Common myeloid progenitor, CD34-positive (primary cell): ENCODE measurements at regions not wholly inside any gene's neighbourhood (a gene's known extent, or its start where the extent isn't known, plus 50 kb on each side); places are given as distances from the start of the nearest gene placed in this dataset.

Experiments
- CTCF ChIA-PET: fragments of 350-600 bp; sonication (Branson Sonifier 250); formaldehyde crosslinking; loops from one replicate; lab custom pipeline; 2021; ENCODE audit warnings: antibody characterized with exemption; lab: Charles Lee
- POLR2A ChIA-PET: fragments of 350-600 bp; sonication (Branson Sonifier 250); formaldehyde crosslinking; loops from one replicate; lab custom pipeline; 2021; ENCODE audit warnings: antibody characterized with exemption; lab: Charles Lee
- DNase-seq, 3 donors: peaks; one replicate each; pipeline versions ENCODE4 v3.0.0 to v3.0.0-alpha.2; 2013
- H3K27ac ChIP-seq, 2 experiments: 1 replicate in 1 of 2; 2 replicates in 1 of 2; pipeline ENCODE4 v1.7.0; 2013; ENCODE audit warnings: inconsistent platforms in 2 of 2, low read length in 2 of 2, mild to moderate bottlenecking in 2 of 2, low read depth in 1 of 2, moderate library complexity in 1 of 2; ENCODE audit not compliant: severe bottlenecking in 2 of 2, insufficient read depth in 1 of 2, poor library complexity in 1 of 2
- H3K27me3 ChIP-seq, 5 experiments: replicated peaks in 2 of 5; 1 replicate in 3 of 5; 2 replicates in 2 of 5; pipeline versions ENCODE4 v1.6.1 to v1.7.0; 2013; ENCODE audit warnings: low read length in 4 of 5, mild to moderate bottlenecking in 2 of 5, moderate library complexity in 2 of 5, inconsistent platforms in 1 of 5; ENCODE audit not compliant: insufficient read depth in 5 of 5, control insufficient read depth in 4 of 5
- H3K36me3 ChIP-seq, 4 experiments: 1 replicate in 2 of 4; 2 replicates in 2 of 4; pipeline versions ENCODE4 v1.6.1 to v1.7.0; 2013; ENCODE audit warnings: low read length in 3 of 4, control low read depth in 1 of 4, mild to moderate bottlenecking in 1 of 4; ENCODE audit not compliant: control insufficient read depth in 4 of 4, insufficient read depth in 4 of 4
- H3K4me1 ChIP-seq, 4 experiments: 1 replicate in 3 of 4; 2 replicates in 1 of 4; pipeline versions ENCODE4 v1.6.1 to v1.7.1; 2013; ENCODE audit warnings: low read length in 3 of 4, mild to moderate bottlenecking in 3 of 4, control low read depth in 1 of 4, inconsistent platforms in 1 of 4, moderate library complexity in 1 of 4; ENCODE audit not compliant: control insufficient read depth in 4 of 4, insufficient read depth in 4 of 4; ENCODE audit errors: control extremely low read depth in 1 of 4
- H3K4me3 ChIP-seq, 7 experiments: 1 replicate in 4 of 7; 2 replicates in 3 of 7; pipeline versions ENCODE4 v1.5.1 to v1.7.0; 2013; ENCODE audit warnings: mild to moderate bottlenecking in 7 of 7, low read length in 6 of 7, moderate library complexity in 6 of 7, inconsistent platforms in 2 of 7, low read depth in 2 of 7, control low read depth in 1 of 7; ENCODE audit not compliant: insufficient read depth in 4 of 7, control insufficient read depth in 1 of 7; ENCODE audit errors: extremely low read depth in 1 of 7
- H3K9me3 ChIP-seq, 5 experiments: 1 replicate in 4 of 5; 2 replicates in 1 of 5; pipeline versions ENCODE4 v1.6.1 to v1.7.1; 2013; ENCODE audit warnings: low read length in 4 of 5, mild to moderate bottlenecking in 2 of 5, inconsistent platforms in 1 of 5, low read depth in 1 of 5, moderate library complexity in 1 of 5; ENCODE audit not compliant: control insufficient read depth in 4 of 5, insufficient read depth in 2 of 5; ENCODE audit errors: control extremely low read depth in 1 of 5
- WGBS: methylation state at CpG from one replicate; pipeline ENCODE4 v1.1.5; 2013; ENCODE audit not compliant: insufficient coverage; 5-methylcytosine and 5-hydroxymethylcytosine counted together

DNA sequence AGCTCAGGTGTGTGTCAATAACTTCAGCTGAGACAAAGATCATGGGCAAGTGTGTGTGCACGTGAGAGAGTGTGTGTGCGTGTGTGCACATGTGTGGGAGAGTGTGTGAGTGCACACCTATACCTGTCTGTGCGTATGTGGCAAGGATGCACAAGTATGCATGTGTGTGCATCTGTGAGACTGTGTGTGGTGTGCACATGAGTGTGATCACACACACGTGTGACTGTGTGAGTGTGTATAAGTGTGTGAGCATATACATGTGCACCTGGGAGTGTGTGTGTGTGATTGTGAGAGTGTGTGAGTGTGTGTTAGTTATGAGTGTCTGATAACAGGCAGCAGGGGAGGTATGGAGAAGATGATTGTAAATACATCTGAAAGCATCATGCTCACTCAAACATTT lies 657.3 kb upstream of the PFKP start:
- WGBS = 95% methylated on average over 4 of the region's 4 CpGs
- no peak overlapping the region for H3K4me3 ChIP-seq
- H3K4me1 ChIP-seq = no peaks in the 10 kb centered on the region
- CTCF ChIA-PET = no interaction called here
- H3K36me3 ChIP-seq = no peaks in the 10 kb centered on the region
- no peaks in the 10 kb centered on the region for H3K27me3 ChIP-seq
- H3K9me3 ChIP-seq = no peaks in the 10 kb centered on the region
- no peak for DNase-seq
- no peak overlapping the region for H3K27ac ChIP-seq
- POLR2A ChIA-PET = no interaction called here

GRCh38 chr10:2401459-2401858 lies 664.1 kb upstream of the ADARB2 start:
- Histone ChIP-seq H3K4me1 (no peaks in the 10 kb centered on the region), H3K27ac (no peak overlapping the region), H3K27me3 (peaks cover 0 to 4% (median 1%) of the 10 kb centered on the region in 5 experiments), H3K9me3 (no peaks in the 10 kb centered on the region), H3K36me3 (no peaks in the 10 kb centered on the region), H3K4me3 (no peak overlapping the region)
- 90% methylated on average over 5 of the region's 7 CpGs for WGBS
- POLR2A ChIA-PET = no interaction called here
- CTCF ChIA-PET = no interaction called here
- no peak for DNase-seq

DNA sequence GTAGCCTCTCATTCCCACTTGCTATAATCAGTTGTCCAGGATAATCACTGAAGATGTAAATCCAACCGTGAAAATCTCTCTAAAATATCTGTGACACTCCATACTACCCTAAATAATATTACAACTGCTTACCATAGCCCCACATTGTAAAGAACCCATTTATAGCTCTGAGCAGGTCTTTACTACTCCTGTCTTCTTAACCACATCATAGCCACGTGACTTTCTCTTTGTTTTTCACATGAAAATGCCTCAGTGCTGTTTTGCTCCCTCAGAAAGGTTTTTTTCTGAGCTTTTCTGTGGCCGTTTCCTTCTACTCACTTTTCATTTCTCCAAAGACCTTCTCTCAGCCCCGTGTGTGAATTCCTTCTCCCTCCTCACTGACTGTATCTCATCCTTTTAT lies 662.2 kb upstream of the ADARB2 start:
- H3K4me1 ChIP-seq = no peaks in the 10 kb centered on the region
- POLR2A ChIA-PET = no interaction called here
- peaks cover 0 to 4% (median 1%) of the 10 kb centered on the region in 5 experiments for H3K27me3 ChIP-seq
- 96% methylated on average over 4 of the region's 4 CpGs for WGBS
- H3K27ac ChIP-seq = no peak overlapping the region
- DNase-seq = no peak
- CTCF ChIA-PET = no interaction called here
- H3K36me3 ChIP-seq = no peaks in the 10 kb centered on the region
- H3K9me3 ChIP-seq = no peaks in the 10 kb centered on the region
- H3K4me3 ChIP-seq = no peak overlapping the region

- POLR2A ChIA-PET = no interaction called here
- no peaks in the 10 kb centered on the region for H3K4me1 ChIP-seq
- CTCF ChIA-PET = no interaction called here
- no peaks in the 10 kb centered on the region for H3K9me3 ChIP-seq
- peaks cover 0 to 1% (median 0%) of the 10 kb centered on the region in 5 experiments for H3K27me3 ChIP-seq
- no peaks in the 10 kb centered on the region for H3K36me3 ChIP-seq
- no peak overlapping the region for H3K4me3 ChIP-seq
- no peak overlapping the region for H3K27ac ChIP-seq
- WGBS = 90% methylated on average over 1 of the region's 6 CpGs
- DNase-seq = peak in 1 of 3 donors; percentile 1
Observed at GRCh38 chr10:2392145-2392812, 655.0 kb upstream of the ADARB2 start.

DNA sequence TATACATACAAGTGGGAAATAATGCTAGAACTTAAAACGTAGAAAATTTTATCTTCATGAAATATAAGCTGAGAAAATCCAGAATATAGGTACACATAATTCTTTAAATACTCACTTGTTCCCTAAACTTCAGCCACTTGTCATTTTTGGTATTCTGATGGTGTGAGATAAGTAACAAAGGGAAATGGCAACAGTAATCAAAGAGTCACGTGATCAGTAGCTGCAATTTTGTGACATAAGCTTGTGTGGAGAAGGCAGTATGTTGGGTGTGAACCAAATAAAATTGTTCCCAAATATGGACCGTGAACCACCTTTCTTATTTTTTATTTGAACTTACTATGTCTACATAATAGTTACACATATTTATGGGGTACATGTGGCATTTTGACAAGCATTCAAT lies 650.3 kb upstream of the ADARB2 start:
- CTCF ChIA-PET = no interaction called here
- no peak for DNase-seq
- Histone ChIP-seq H3K27me3 (peaks cover 0 to 1% (median 0%) of the 10 kb centered on the region in 5 experiments), H3K4me3 (no peak overlapping the region), H3K9me3 (no peaks in the 10 kb centered on the region), H3K4me1 (no peaks in the 10 kb centered on the region), H3K36me3 (no peaks in the 10 kb centered on the region), H3K27ac (no peak overlapping the region)
- no CpG with 5 or more reads among the region's 3 CpGs for WGBS
- POLR2A ChIA-PET = no interaction called here

DNA sequence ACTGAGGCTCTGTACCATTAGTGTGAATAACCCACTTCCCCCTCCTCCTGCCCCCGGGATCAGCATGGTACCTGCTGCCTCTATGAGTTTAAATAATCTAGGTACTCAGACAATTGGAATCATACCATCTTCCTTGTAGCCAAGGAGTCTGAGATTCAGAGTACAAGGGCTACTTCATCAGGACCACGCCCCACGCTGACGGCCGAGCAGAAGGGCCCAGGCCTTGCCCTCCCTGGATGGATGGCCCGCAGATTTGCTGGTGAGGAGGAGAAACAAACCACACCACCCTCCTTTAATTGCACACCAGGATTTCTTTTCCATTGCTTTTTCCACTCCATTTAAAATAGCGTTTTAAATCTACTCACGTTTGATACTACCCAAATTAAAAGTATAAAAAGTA lies 649.9 kb upstream of the ADARB2 start:
- peaks cover 0 to under 1% (median 0%) of the 10 kb centered on the region in 5 experiments for H3K27me3 ChIP-seq
- H3K4me3 ChIP-seq = no peak overlapping the region
- CTCF ChIA-PET = no interaction called here
- no CpG with 5 or more reads among the region's 8 CpGs for WGBS
- POLR2A ChIA-PET = no interaction called here
- no peaks in the 10 kb centered on the region for H3K9me3 ChIP-seq
- no peak for DNase-seq
- H3K36me3 ChIP-seq = no peaks in the 10 kb centered on the region
- no peaks in the 10 kb centered on the region for H3K4me1 ChIP-seq
- no peak overlapping the region for H3K27ac ChIP-seq

- H3K9me3 ChIP-seq = no peaks in the 10 kb centered on the region
- no peaks in the 10 kb centered on the region for H3K27me3 ChIP-seq
- CTCF ChIA-PET = no interaction called here
- DNase-seq = no peak
- POLR2A ChIA-PET = no interaction called here
- H3K27ac ChIP-seq = no peak overlapping the region
- no peaks in the 10 kb centered on the region for H3K4me1 ChIP-seq
- no peaks in the 10 kb centered on the region for H3K36me3 ChIP-seq
- 100% methylated on average over 2 of the region's 8 CpGs for WGBS
- no peak overlapping the region for H3K4me3 ChIP-seq
Observed at GRCh38 chr10:2380218-2380617, 642.9 kb upstream of the ADARB2 start.
